ENCODE measurements at regions not wholly inside any gene's neighbourhood (a gene's known extent, or its start where the extent isn't known, plus 50 kb on each side); places are given as distances from the start of the nearest gene placed in this dataset.
A peak's percentile ranks its signal among the peaks of the same experiment; 100 is the strongest.

GRCh38 chr21:39056636-39057035 lies 126.6 kb downstream of the PSMG1 start:
- DNase-seq: no peak

GRCh38 chr21:39055167-39055767 lies 128.0 kb downstream of the PSMG1 start:
- DNase-seq: peak in 1 of 56 donors; percentile 9

- no peak for DNase-seq
Observed at GRCh38 chr21:39054066-39054465, 129.2 kb downstream of the PSMG1 start.

- no peak for DNase-seq
Observed at GRCh38 chr21:39053126-39053525, 130.1 kb downstream of the PSMG1 start.

GRCh38 chr21:39052718-39053117 lies 130.5 kb downstream of the PSMG1 start:
- DNase-seq: no peak

- no peak for DNase-seq
Observed at GRCh38 chr21:39051588-39051949, 131.7 kb downstream of the PSMG1 start.

GRCh38 chr21:39050841-39051587 lies 132.2 kb downstream of the PSMG1 start:
- no peak for DNase-seq

- no peak for DNase-seq
Observed at GRCh38 chr21:39048574-39048973, 134.7 kb downstream of the PSMG1 start.

GRCh38 chr21:39048064-39048463 lies 135.2 kb downstream of the PSMG1 start:
- DNase-seq: no peak

GRCh38 chr21:39047046-39047445 lies 136.2 kb downstream of the PSMG1 start:
- DNase-seq: no peak

GRCh38 chr21:39046236-39046916 lies 136.9 kb downstream of the PSMG1 start:
- no peak for DNase-seq

- DNase-seq: no peak
Observed at GRCh38 chr21:39041816-39042215, 141.4 kb downstream of the PSMG1 start.

- DNase-seq: no peak
Observed at GRCh38 chr21:39040494-39041110, 142.6 kb downstream of the PSMG1 start.

GRCh38 chr21:39037807-39038405 lies 145.3 kb downstream of the PSMG1 start:
- no peak for DNase-seq

- DNase-seq: no peak
Observed at GRCh38 chr21:39036581-39036980, 146.7 kb downstream of the PSMG1 start.

- DNase-seq: no peak
Observed at GRCh38 chr21:39034590-39035536, 148.4 kb downstream of the PSMG1 start.

GRCh38 chr21:39033878-39034589 lies 149.2 kb downstream of the PSMG1 start:
- DNase-seq: no peak

GRCh38 chr21:39029900-39030884 lies 153.1 kb downstream of the PSMG1 start:
- DNase-seq: no peak

Measured in amygdala (tissue), 56 donors.